ENCODE measurements at regions not wholly inside any gene's neighbourhood (a gene's known extent, or its start where the extent isn't known, plus 50 kb on each side); places are given as distances from the start of the nearest gene placed in this dataset.

GRCh38 chr1:172895761-172896160 is 155.0 kb downstream of the TNFSF18 start:
- Histone ChIP-seq H3K9me2 (ENCODE audit: low read depth, low read length) (no peaks in the 10 kb centered on the region), H3K4me2 (ENCODE audit: low read length) (no peak overlapping the region), H3F3A (ENCODE audit: insufficient read depth, low read length) (no peaks in the 10 kb centered on the region), H3K9me3 (ENCODE audit: low read length) (no peaks in the 10 kb centered on the region), H4K20me1 (ENCODE audit: insufficient read depth, low read length) (no peaks in the 10 kb centered on the region), H3K9ac (ENCODE audit: low read length) (no peak overlapping the region), H3K36me3 (ENCODE audit: insufficient read depth, low read length) (no peaks in the 10 kb centered on the region), H3K27ac (ENCODE audit: low read depth, low read length, poor library complexity, severe bottlenecking) (no peak overlapping the region), H3K27me3 (ENCODE audit: insufficient read depth, low read length) (no peaks in the 10 kb centered on the region), H3K4me3 (ENCODE audit: low read depth, low read length, poor library complexity, severe bottlenecking) (no peak overlapping the region), H2AFZ (ENCODE audit: low read length) (no peak overlapping the region), H3K4me1 (ENCODE audit: insufficient read depth, low read length, severe bottlenecking) (no peaks in the 10 kb centered on the region), H3K79me2 (ENCODE audit: insufficient read depth, low read length) (no peaks in the 10 kb centered on the region)
- TF ChIP-seq EZH2 (IDR thresholded peaks at IDR 0.05; ENCODE audit: borderline replicate concordance, low read length): no peak
- TF ChIP-seq, protein P1, sequence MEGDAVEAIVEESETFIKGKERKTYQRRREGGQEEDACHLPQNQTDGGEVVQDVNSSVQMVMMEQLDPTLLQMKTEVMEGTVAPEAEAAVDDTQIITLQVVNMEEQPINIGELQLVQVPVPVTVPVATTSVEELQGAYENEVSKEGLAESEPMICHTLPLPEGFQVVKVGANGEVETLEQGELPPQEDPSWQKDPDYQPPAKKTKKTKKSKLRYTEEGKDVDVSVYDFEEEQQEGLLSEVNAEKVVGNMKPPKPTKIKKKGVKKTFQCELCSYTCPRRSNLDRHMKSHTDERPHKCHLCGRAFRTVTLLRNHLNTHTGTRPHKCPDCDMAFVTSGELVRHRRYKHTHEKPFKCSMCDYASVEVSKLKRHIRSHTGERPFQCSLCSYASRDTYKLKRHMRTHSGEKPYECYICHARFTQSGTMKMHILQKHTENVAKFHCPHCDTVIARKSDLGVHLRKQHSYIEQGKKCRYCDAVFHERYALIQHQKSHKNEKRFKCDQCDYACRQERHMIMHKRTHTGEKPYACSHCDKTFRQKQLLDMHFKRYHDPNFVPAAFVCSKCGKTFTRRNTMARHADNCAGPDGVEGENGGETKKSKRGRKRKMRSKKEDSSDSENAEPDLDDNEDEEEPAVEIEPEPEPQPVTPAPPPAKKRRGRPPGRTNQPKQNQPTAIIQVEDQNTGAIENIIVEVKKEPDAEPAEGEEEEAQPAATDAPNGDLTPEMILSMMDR (IDR thresholded peaks at IDR 0.05; ENCODE audit: low read length): no peak

DNA sequence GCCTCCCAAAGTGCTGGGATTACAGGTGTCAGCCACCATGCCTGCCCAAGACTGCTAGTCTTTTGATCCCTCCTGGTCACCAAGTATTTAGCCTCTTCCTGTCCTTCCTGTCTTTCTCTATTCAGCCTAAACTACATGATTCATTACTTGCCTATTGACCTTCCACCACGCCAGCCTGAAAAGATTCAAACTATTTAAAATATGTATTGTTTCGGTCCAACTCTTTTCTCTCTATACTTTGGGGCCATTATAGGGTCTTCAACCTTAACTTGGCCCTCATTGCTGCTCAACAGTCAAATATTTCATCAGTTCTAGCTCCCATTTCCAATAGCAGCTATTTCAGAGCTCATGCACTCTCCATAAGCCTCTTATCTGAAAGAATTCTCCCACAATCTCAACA is 153.0 kb downstream of the TNFSF18 start:
- no peaks in the 10 kb centered on the region for H3K36me3 ChIP-seq (ENCODE audit: insufficient read depth, low read length)
- H3K4me2 ChIP-seq (ENCODE audit: low read length): no peak overlapping the region
- no peaks in the 10 kb centered on the region for H3F3A ChIP-seq (ENCODE audit: insufficient read depth, low read length)
- no peak for TF ChIP-seq EZH2 (IDR thresholded peaks at IDR 0.05; ENCODE audit: borderline replicate concordance, low read length)
- TF ChIP-seq, protein P1 (IDR thresholded peaks at IDR 0.05; ENCODE audit: low read length): no peak
- no peaks in the 10 kb centered on the region for H3K4me1 ChIP-seq (ENCODE audit: insufficient read depth, low read length, severe bottlenecking)
- H3K27ac ChIP-seq (ENCODE audit: low read depth, low read length, poor library complexity, severe bottlenecking): no peak overlapping the region
- no peaks in the 10 kb centered on the region for H4K20me1 ChIP-seq (ENCODE audit: insufficient read depth, low read length)
- no peaks in the 10 kb centered on the region for H3K9me3 ChIP-seq (ENCODE audit: low read length)
- no peak overlapping the region for H3K4me3 ChIP-seq (ENCODE audit: low read depth, low read length, poor library complexity, severe bottlenecking)
- H3K9me2 ChIP-seq (ENCODE audit: low read depth, low read length): no peaks in the 10 kb centered on the region
- H3K27me3 ChIP-seq (ENCODE audit: insufficient read depth, low read length): no peaks in the 10 kb centered on the region
- H2AFZ ChIP-seq (ENCODE audit: low read length): no peak overlapping the region
- H3K79me2 ChIP-seq (ENCODE audit: insufficient read depth, low read length): no peaks in the 10 kb centered on the region
- no peak overlapping the region for H3K9ac ChIP-seq (ENCODE audit: low read length)

DNA sequence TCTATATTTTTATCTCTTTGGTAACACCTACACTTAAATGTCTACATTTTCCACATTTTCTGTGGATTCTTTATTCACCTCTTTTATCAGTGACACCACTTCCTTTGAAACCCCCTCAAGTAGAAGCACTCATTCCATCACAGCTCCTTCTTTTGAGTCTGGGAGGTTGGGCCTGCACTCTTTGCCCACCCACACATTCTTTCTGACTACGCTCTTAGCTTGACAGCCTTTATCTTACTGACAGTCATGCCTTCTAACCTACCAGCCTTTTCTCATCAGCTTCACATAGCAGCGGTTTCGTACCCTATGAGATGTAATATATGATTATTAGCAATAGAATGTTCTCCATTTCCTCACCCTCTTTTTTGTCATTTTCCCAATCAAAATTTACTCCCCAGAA is 151.9 kb downstream of the TNFSF18 start:
- H3K36me3 ChIP-seq (ENCODE audit: insufficient read depth, low read length): no peaks in the 10 kb centered on the region
- no peaks in the 10 kb centered on the region for H3K79me2 ChIP-seq (ENCODE audit: insufficient read depth, low read length)
- H4K20me1 ChIP-seq (ENCODE audit: insufficient read depth, low read length): no peaks in the 10 kb centered on the region
- no peaks in the 10 kb centered on the region for H3K9me2 ChIP-seq (ENCODE audit: low read depth, low read length)
- H3K27me3 ChIP-seq (ENCODE audit: insufficient read depth, low read length): no peaks in the 10 kb centered on the region
- TF ChIP-seq, protein P1 (IDR thresholded peaks at IDR 0.05; ENCODE audit: low read length): no peak
- TF ChIP-seq EZH2 (IDR thresholded peaks at IDR 0.05; ENCODE audit: borderline replicate concordance, low read length): no peak
- no peak overlapping the region for H2AFZ ChIP-seq (ENCODE audit: low read length)
- H3K4me3 ChIP-seq (ENCODE audit: low read depth, low read length, poor library complexity, severe bottlenecking): no peak overlapping the region
- H3K27ac ChIP-seq (ENCODE audit: low read depth, low read length, poor library complexity, severe bottlenecking): no peak overlapping the region
- H3K4me1 ChIP-seq (ENCODE audit: insufficient read depth, low read length, severe bottlenecking): no peaks in the 10 kb centered on the region
- H3K9ac ChIP-seq (ENCODE audit: low read length): no peak overlapping the region
- H3K4me2 ChIP-seq (ENCODE audit: low read length): no peak overlapping the region
- no peaks in the 10 kb centered on the region for H3K9me3 ChIP-seq (ENCODE audit: low read length)
- H3F3A ChIP-seq (ENCODE audit: insufficient read depth, low read length): no peaks in the 10 kb centered on the region
